BLaER1 treated with 17β-estradiol and CSF1 and Interleukin-3, amounts not matched to agents 10 nM and 100 nM (cell line): ENCODE measurements at regions not wholly inside any gene's neighbourhood (a gene's known extent, or its start where the extent isn't known, plus 50 kb on each side); places are given as distances from the start of the nearest gene placed in this dataset.

Experiments used
- H3K27ac ChIP-seq, 11 experiments: shearing (Covaris generic); formaldehyde crosslinking; 2 replicates each; pipeline ENCODE4 v1.8.1; 2022
- H3K27me3 ChIP-seq, 11 experiments: shearing (Covaris generic); formaldehyde crosslinking; 2 replicates each; pipeline ENCODE4 v1.8.1; 2022
- H3K36me3 ChIP-seq, 11 experiments: shearing (Covaris generic); formaldehyde crosslinking; 2 replicates each; pipeline ENCODE4 v1.8.1; 2022
- H3K4me1 ChIP-seq, 10 experiments: shearing (Covaris generic); formaldehyde crosslinking; 2 replicates each; pipeline ENCODE4 v1.8.1; 2022
- H3K4me2 ChIP-seq, 11 experiments: shearing (Covaris generic); formaldehyde crosslinking; 2 replicates each; pipeline ENCODE4 v1.8.1; 2022
- H3K4me3 ChIP-seq, 10 experiments: shearing (Covaris generic); formaldehyde crosslinking; 2 replicates each; pipeline ENCODE4 v1.8.1; 2022
- H3K9ac ChIP-seq, 11 experiments: shearing (Covaris generic); formaldehyde crosslinking; 2 replicates each; pipeline ENCODE4 v1.8.1; 2022
- H3K9me3 ChIP-seq, 11 experiments: shearing (Covaris generic); formaldehyde crosslinking; replicated peaks in 1 of 11; 2 replicates each; pipeline ENCODE4 v1.8.1; 2022
- H4K20me1 ChIP-seq, 11 experiments: shearing (Covaris generic); formaldehyde crosslinking; 2 replicates each; pipeline ENCODE4 v1.8.1; 2022
- Cebpa-rat ChIP-seq, 11 experiments: shearing (Covaris generic); IDR thresholded peaks; 2 replicates each; pipeline ENCODE4 v1.8.1; 2022

DNA sequence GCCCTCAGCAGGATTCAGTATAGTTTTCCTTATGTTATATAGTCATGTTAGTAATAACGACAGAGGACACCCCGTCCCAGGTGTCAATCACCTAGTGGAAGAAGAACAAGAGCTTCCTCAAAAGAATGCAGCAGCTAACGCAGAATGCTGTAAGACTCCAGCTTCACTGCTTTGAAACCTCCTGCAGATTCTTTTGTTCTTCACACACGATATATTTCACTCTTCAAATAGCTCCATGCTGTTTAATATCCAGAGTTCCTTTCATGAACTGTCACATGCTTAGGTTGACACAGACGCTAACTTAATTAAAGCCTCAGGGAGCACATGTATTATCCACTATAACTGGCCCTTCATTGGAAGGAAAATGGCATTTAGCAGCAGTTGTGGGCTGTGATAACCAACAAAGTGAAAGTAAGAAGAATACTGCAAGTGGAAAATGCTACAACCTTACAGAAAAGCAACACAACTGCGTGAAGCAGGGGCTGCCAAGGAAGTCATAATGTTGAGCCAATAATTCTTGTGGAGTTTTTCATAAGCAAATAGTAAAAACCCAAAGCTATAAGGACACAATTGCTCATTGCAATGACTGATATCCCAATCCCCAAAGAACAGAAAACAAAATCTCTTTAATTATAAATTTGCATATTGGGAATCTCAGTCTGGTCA lies 387.5 kb downstream of the PLK2 start:
- H3K4me2 ChIP-seq = no peak overlapping the region
- H4K20me1 ChIP-seq = no peaks in the 10 kb centered on the region
- H3K27ac ChIP-seq = no peak overlapping the region
- no peak overlapping the region for H3K4me3 ChIP-seq
- no peaks in the 10 kb centered on the region for H3K36me3 ChIP-seq
- H3K27me3 ChIP-seq = no peaks in the 10 kb centered on the region
- H3K9me3 ChIP-seq = peaks cover 6 to 13% (median 7%) of the 10 kb centered on the region in 11 experiments; a peak in 17 of 22 replicates
- no peak overlapping the region for H3K9ac ChIP-seq
- TF ChIP-seq Cebpa-rat (IDR thresholded peaks at IDR 0.05) = no peak
- no peaks in the 10 kb centered on the region for H3K4me1 ChIP-seq

- H3K27ac ChIP-seq = no peak overlapping the region
- peaks cover 6 to 13% (median 7%) of the 10 kb centered on the region in 11 experiments; a peak in 17 of 22 replicates for H3K9me3 ChIP-seq
- H3K36me3 ChIP-seq = no peaks in the 10 kb centered on the region
- no peaks in the 10 kb centered on the region for H3K27me3 ChIP-seq
- H3K4me1 ChIP-seq = peaks cover 0 to 5% (median 0%) of the 10 kb centered on the region in 10 experiments; a peak in 3 of 20 replicates
- H3K4me3 ChIP-seq = no peak overlapping the region
- H4K20me1 ChIP-seq = no peaks in the 10 kb centered on the region
- no peak overlapping the region for H3K9ac ChIP-seq
- no peak overlapping the region for H3K4me2 ChIP-seq
- TF ChIP-seq Cebpa-rat (IDR thresholded peaks at IDR 0.05) = no peak
Measured at GRCh38 chr5:58071566-58071965, 388.3 kb downstream of the PLK2 start.

DNA sequence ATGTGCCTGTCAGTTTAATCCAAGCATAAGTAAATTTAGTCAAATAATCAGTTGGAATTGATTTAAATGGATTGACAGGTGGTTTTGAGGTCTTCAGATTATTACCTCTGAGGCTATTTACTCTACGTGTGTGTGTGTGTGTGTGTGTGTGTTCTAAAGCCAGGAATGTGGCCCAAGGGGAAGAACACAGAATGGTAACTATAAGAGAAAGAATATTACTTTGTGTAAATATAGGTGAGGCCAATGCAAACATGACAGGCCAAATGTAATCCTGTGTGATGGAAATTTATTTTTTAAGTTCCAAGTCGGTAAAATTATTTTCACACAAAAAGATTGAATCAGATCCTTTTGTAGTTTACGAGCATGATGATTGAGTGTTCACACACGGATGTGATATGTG lies 390.0 kb downstream of the PLK2 start:
- H3K27me3 ChIP-seq = no peaks in the 10 kb centered on the region
- TF ChIP-seq Cebpa-rat (IDR thresholded peaks at IDR 0.05) = no peak
- H3K4me1 ChIP-seq = peaks cover 0 to 7% (median 0%) of the 10 kb centered on the region in 10 experiments; a peak in 3 of 20 replicates
- no peaks in the 10 kb centered on the region for H4K20me1 ChIP-seq
- H3K27ac ChIP-seq = no peak overlapping the region
- H3K9me3 ChIP-seq = peaks cover 6 to 13% (median 7%) of the 10 kb centered on the region in 11 experiments; a peak in 17 of 22 replicates
- no peak overlapping the region for H3K9ac ChIP-seq
- H3K36me3 ChIP-seq = no peaks in the 10 kb centered on the region
- no peak overlapping the region for H3K4me3 ChIP-seq
- no peak overlapping the region for H3K4me2 ChIP-seq

DNA sequence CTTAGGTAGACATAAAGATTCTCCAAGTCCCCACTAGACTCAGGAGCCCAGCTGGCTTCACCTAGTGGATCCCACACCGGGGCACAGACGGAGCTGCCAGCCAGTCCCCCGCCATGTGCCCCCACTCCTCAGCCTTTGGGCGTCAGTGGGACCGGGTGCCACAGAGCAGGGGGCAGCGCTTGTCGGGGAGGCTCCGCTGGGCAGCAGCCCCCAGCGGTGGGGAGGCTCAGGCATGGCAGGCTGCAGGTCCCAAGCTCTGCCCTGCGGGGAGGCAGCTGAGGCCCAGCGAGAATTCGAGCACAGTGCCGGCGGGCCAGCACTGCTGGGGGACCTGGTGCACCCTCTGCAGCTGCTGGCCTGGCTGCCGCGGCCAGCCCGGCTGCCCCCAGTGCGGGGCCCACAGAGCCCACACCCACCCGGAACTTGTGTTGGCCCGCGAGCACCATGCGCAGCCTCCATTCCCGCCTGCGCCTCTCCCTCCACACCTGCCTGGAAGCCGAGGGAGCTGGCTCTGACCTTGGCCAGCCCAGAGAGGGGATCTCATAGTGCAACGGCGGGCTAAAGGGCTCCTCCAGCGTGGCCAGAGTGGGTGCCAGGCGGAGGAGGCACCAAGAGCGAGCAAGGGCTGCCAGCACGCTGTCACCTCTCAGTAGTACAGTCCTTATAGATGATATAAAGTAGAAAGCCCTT lies 390.7 kb downstream of the PLK2 start:
- no peak overlapping the region for H3K4me2 ChIP-seq
- peaks cover 0 to 7% (median 0%) of the 10 kb centered on the region in 10 experiments; a peak in 3 of 20 replicates for H3K4me1 ChIP-seq
- no peaks in the 10 kb centered on the region for H4K20me1 ChIP-seq
- no peak overlapping the region for H3K4me3 ChIP-seq
- TF ChIP-seq Cebpa-rat (IDR thresholded peaks at IDR 0.05) = no peak
- H3K27me3 ChIP-seq = no peaks in the 10 kb centered on the region
- H3K9ac ChIP-seq = no peak overlapping the region
- no peaks in the 10 kb centered on the region for H3K36me3 ChIP-seq
- H3K27ac ChIP-seq = no peak overlapping the region
- peaks cover 6 to 13% (median 7%) of the 10 kb centered on the region in 11 experiments; a peak in 17 of 22 replicates for H3K9me3 ChIP-seq

DNA sequence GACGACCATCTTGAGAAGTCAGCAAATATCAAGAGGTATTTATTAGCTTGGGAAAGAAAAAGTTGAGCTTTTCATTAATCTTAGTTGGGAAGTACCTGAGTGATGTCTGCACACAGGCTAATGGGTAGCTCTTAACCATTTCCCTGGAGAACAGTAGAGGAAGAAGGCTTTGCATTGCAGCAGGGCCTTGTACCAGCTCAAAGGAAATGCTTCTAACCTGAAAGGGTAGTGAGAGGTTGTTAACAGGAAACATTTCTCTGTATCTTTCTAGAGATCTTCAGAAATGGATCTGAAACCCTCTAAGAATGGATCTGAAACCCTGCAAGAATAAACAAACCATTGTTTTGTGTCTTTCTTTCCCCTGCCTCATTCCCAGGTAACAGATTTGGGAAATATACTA lies 393.3 kb downstream of the PLK2 start:
- Histone ChIP-seq H3K4me2 (peak overlapping the region in 4 of 11 experiments; percentile 9 to 38 (median 17); a peak in 5 of 22 replicates), H3K27ac (no peak overlapping the region), H4K20me1 (no peaks in the 10 kb centered on the region), H3K9me3 (peaks cover 6 to 13% (median 7%) of the 10 kb centered on the region in 11 experiments; a peak in 17 of 22 replicates), H3K9ac (no peak overlapping the region), H3K4me3 (no peak overlapping the region), H3K27me3 (no peaks in the 10 kb centered on the region), H3K4me1 (peaks cover 0 to 7% (median 0%) of the 10 kb centered on the region in 10 experiments; a peak in 3 of 20 replicates), H3K36me3 (no peaks in the 10 kb centered on the region)
- no peak for TF ChIP-seq Cebpa-rat (IDR thresholded peaks at IDR 0.05)

GRCh38 chr5:58066076-58066475 lies 393.8 kb downstream of the PLK2 start:
- H3K27me3 ChIP-seq = no peaks in the 10 kb centered on the region
- peaks cover 6 to 13% (median 7%) of the 10 kb centered on the region in 11 experiments; a peak in 17 of 22 replicates for H3K9me3 ChIP-seq
- no peaks in the 10 kb centered on the region for H4K20me1 ChIP-seq
- no peak overlapping the region for H3K4me2 ChIP-seq
- no peak overlapping the region for H3K4me3 ChIP-seq
- H3K27ac ChIP-seq = no peak overlapping the region
- H3K4me1 ChIP-seq = peaks cover 0 to 7% (median 0%) of the 10 kb centered on the region in 10 experiments; a peak in 3 of 20 replicates
- no peak overlapping the region for H3K9ac ChIP-seq
- no peaks in the 10 kb centered on the region for H3K36me3 ChIP-seq
- TF ChIP-seq Cebpa-rat (IDR thresholded peaks at IDR 0.05) = no peak

- Histone ChIP-seq H3K4me2 (no peak overlapping the region), H3K4me1 (peaks cover 0 to 7% (median 0%) of the 10 kb centered on the region in 10 experiments; a peak in 3 of 20 replicates)
- no peak for TF ChIP-seq Cebpa-rat (IDR thresholded peaks at IDR 0.05)
Measured at GRCh38 chr5:58064801-58065200, 395.1 kb downstream of the PLK2 start.

GRCh38 chr5:58060996-58061395 lies 398.9 kb downstream of the PLK2 start:
- H3K27me3 ChIP-seq = no peaks in the 10 kb centered on the region
- peaks cover 6 to 12% (median 8%) of the 10 kb centered on the region in 11 experiments; a peak in 18 of 22 replicates for H3K9me3 ChIP-seq
- no peak overlapping the region for H3K4me2 ChIP-seq
- H3K4me1 ChIP-seq = no peaks in the 10 kb centered on the region
- no peak overlapping the region for H3K9ac ChIP-seq
- no peak overlapping the region for H3K4me3 ChIP-seq
- H3K27ac ChIP-seq = no peak overlapping the region
- H3K36me3 ChIP-seq = no peaks in the 10 kb centered on the region
- no peak for TF ChIP-seq Cebpa-rat (IDR thresholded peaks at IDR 0.05)
- no peaks in the 10 kb centered on the region for H4K20me1 ChIP-seq

More at GRCh38 chr5:58064801-58065200, 395.1 kb downstream of the PLK2 start:
- H4K20me1 ChIP-seq = no peaks in the 10 kb centered on the region
- peaks cover 6 to 13% (median 7%) of the 10 kb centered on the region in 11 experiments; a peak in 17 of 22 replicates for H3K9me3 ChIP-seq
- no peak overlapping the region for H3K4me3 ChIP-seq
- H3K27ac ChIP-seq = no peak overlapping the region
- no peaks in the 10 kb centered on the region for H3K36me3 ChIP-seq
- H3K27me3 ChIP-seq = no peaks in the 10 kb centered on the region
- no peak overlapping the region for H3K9ac ChIP-seq

DNA sequence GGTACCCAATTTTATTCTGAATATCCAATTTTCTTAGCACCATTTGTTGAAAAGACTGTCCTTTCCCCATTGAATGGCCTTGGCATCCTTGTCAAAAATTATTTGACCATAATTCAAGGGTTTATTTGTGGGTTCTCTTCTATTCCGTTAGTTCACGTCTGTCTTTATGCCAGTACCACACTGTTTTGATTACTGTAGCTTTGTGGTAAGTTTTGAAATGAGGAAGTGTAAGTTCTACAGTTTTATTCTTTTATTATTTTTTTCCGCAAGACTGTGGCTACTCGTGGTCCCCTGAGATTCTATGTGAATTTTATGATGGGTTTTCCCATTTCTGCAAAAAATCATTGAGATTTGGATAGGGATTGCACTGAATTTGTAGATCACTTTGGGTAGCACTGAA lies 402.6 kb downstream of the PLK2 start:
- Histone ChIP-seq H3K4me3 (no peak overlapping the region), H3K4me1 (no peaks in the 10 kb centered on the region), H3K27ac (no peak overlapping the region), H3K27me3 (no peaks in the 10 kb centered on the region), H3K9me3 (peaks cover 7 to 17% (median 9%) of the 10 kb centered on the region in 11 experiments; a peak in 18 of 22 replicates), H4K20me1 (no peaks in the 10 kb centered on the region), H3K36me3 (no peaks in the 10 kb centered on the region), H3K9ac (no peak overlapping the region), H3K4me2 (no peak overlapping the region)
- TF ChIP-seq Cebpa-rat (IDR thresholded peaks at IDR 0.05) = no peak
